Stimulated activated CD4-positive, alpha-beta T cell treated with anti-CD3 and anti-CD28 coated beads, TNF-alpha, amount 100 ng/mL, for 24 hours (primary cell): ENCODE measurements at regions not wholly inside any gene's neighbourhood (a gene's known extent, or its start where the extent isn't known, plus 50 kb on each side); places are given as distances from the start of the nearest gene placed in this dataset.

Experiments
- DNase-seq, 3 experiments: peaks; one replicate each; pipeline ENCODE4 v3.0.0-alpha.2; 2020; ENCODE audit warnings: low read depth in 3 of 3

DNA sequence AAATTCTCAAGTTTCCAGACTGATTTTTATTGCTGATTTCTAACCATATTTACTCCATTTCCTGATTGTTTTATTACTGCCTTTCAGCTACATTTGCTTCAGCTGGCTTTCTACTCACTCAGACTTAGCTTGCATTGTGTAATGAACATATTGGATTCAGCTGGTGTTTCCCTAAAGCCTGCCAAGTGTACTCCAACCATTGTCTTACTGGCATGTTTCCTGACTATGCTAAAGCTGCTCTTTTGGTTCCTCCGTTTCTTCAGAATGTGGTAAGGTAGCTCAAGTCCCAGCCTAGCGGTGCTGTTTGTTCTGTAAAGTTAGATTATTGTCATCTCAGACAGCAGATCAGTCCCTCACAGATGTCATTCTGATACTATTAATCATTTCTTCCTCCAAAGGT lies 53.1 kb upstream of the GLRA2 start:
- no peak for DNase-seq

DNA sequence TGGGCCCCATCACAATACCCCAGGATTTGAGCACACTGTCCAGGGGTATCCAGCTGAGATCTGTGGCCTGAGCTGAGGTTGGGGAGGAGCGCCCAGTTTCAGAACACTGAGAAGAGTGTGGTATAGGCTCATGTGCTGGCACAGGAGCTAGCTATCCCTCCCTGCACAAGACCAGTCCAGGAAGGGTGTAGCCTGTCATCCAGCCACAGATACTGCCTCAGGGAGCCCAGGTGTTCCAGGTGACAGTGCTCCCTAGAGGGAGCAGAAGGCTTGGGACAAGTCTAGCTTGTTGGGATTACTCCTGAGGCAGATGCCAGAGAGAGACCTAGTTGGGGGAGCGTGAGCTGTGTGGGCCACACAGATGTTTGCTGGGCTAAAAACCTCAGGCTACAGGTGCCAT lies 79.6 kb upstream of the GLRA2 start:
- DNase-seq = no peak

DNA sequence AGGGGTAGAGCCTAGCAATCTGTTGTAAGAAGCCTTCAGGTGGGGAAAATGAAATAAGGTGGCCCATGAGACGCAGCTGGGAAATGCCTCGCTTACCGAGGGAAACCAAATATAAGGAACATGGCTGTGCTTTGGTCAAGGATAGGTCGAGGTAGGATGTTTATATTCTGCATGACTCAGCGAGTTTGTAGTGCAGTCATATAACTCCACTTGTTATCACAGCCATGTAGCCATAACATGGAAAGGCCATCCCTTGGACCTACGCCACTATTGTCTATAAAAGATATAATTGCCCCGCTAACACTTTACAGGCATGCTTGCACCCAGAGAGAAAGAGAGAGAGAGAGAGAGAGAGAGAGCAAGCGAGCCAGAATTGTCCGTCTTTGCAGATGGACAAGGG lies 80.9 kb upstream of the GLRA2 start:
- no peak for DNase-seq

DNA sequence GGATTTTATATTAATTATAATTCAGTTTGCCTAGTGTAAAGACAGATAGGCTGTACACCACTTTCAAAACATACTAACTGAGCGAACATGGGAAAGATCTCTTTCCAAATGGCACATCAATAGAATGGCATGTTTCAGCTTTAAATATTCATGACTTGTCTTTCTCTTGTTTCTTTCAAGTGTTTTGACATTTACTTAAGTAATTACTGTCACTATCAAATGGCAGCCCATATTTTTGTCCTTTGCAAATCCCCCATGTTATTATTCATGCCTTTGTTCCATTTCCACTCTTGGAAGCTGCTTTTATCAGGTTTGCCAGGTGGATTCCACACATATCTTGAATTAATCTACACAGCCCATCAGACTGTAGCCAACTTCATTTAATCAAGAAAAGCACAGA lies 89.2 kb upstream of the GLRA2 start:
- no peak for DNase-seq

DNA sequence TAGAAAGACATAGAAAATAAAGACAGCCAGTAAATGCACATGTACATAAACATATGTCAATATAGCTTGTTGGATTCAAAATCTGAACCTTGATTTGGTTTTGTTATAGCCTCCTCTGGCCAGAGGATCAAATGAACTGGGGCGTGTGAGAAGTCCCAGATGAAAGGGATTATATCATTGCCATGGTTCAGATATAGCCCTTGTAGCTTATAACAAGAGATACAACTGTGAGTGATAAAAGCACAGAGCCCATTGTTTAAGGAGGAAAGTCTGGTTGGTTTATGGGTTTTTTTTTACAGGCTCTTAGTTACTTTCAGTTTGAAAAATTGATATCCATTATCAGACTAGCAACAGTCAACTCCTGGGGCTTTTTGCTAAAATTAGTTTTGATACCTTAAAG lies 101.7 kb upstream of the GLRA2 start:
- no peak for DNase-seq

DNA sequence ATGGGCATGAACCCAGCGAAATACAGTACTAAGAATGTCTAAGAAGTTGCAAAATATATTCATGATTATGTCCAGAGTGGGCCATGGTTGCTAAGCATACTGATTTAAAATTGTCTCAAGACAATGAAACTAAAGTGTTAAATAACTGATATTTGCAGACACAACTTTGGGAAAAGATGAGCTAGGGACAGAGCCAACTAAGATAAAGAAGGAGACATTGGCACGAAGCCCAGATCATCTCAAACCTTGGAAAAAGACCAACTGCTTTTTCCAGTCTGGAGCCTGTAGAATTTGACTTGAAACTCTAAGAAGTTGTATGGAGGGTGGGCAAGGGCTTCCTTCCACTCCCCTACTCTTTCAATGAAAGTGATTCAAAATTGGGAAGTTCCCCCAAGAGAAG lies 108.5 kb upstream of the GLRA2 start:
- no peak for DNase-seq

DNA sequence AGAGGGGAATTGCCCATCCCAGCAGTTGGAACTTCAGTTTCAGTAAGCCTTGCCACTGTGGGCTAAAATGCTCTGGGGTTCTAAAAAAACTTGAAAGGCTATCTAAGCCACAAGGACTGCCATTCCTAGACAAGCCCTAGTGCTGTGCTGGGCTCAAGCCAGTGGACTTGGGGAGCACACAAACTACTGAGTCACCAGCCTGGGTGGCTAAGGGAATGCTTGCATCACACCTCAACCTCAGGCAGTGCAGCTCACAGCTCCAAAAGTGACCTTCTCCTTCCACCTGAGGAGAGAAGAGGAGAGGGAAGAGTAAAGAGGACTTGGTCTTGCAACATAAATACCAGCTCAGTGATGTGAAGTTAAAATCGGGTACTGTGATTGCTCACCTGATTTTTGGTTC lies 116.7 kb upstream of the GLRA2 start:
- DNase-seq = no peak

DNA sequence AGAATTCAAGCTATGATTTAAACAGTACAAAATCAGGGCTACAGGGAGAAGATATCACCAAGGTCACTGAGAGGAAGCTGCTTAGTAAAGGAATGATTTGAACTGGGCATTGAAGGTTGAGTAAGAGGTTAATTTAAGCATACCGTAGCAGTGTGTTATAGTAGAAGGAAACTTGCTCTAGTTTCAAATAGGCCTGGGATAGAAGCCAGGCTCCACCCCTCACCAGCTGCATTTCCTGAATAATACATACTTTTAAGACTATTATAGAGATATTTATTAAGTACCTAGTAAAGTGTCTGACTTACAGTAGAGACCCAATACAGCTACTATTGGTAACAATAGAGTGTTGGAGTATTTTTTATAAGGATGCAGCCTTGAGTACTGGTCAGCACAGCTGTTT lies 118.0 kb upstream of the GLRA2 start:
- DNase-seq = no peak

DNA sequence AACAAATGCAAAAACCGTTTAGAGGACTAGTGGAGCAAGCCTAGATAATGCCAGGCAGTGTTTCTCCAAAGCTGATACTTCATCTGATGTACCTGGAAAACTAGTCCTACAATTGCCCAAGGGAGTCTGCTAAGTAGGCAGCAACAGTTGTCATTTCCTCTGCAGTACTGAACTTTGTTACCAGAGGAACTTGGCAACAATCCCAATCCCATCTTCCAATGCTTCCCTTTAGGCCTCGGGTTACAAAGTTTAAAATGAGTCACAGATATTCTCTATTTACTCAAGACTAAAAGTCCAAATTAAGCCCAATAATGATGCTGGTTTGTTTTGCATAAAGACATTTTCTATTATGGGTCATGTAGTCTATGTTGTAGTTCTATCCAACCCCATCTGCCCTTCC lies 120.0 kb upstream of the GLRA2 start:
- DNase-seq = no peak

DNA sequence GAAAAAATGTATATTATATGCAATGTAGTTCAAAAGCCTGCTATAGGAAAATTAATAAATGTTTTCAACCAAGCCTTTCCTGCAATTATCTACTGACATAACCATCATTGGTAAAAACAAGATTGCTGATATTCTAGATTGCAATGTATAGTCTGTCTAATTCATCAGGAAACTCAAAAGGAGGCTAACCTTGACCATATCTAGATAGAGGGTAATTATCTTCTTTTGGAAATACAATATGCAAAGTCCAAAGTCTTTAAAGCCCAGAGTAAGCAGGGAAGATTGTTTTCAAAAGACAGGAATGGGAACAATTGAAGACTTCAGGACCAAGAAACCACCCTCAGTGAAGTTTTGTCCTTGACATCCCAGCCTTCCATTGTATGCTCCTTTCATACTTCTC lies 123.1 kb upstream of the GLRA2 start:
- no peak for DNase-seq

DNA sequence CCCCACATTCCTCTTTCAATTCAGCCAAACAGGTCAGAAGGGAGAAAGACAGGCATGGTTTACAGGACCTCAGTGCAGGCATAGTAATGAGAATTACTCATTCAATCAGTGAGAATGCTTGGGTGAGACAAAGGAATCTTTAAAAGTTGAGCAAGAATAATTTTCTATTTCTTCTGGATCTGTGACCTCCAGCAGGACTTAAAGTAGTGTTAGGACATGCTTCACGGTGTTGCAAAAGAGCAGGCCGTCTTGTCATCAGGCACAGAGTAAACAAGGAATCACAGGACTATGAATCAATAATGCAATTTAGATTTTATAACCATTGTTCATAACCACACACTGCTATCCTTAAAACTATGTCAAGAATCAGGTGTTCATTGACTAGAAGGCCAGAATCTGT lies 130.6 kb upstream of the GLRA2 start:
- DNase-seq = no peak

DNA sequence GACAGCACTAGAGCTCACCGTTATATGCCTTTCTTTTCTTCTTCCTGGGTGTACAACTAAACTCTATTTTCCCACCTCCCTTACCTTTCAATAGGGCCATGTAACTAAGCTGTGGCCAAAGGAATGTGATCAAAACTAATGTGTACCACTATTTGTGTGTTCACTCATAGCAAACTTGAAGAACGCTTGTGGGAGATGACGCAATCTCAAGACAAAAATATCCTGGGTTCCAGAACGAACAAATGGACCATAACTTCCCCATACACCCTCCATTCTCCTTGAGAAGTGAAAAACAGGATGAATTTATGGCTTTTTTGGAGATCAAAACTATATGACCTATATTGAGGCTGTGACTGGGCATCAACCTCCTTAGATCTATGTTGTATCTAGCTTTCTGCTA lies 139.7 kb upstream of the GLRA2 start:
- no peak for DNase-seq

DNA sequence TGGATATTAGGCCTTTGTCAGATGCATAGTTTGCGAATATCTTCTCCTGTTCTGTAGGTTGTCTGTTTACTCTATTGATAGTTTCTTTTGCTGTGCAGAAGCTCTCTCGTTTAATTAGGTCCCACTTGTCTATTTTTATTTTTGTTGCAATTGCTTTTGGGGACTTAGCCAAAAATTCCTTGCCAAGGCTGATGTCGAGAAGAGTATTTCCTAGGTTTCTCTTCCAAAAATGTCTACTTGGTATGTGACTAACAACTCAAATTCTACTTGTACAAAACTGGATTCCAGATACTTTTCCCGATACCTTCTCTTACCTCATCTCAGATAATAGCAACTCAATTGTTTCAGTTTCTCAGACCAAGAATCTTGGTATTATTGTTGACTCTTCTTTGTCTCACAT lies 142.4 kb upstream of the GLRA2 start:
- no peak for DNase-seq

DNA sequence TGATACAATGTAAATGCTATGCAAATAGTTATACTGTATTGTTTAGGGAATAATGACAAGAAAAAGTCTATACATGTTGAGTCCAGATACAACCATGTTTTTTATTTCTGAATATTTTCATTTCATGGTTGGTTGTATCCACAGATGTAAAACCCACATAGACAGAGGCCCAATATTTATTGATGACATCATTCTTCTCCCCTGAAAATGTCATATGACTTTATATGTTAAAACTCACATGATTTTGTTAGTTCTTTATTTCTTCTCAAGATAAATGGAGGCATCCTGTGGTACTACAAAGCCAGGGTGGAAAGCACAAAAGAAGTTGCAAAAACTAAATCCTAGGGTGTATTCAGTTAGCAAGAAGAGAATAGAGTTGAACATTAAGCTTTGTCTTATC lies 149.3 kb upstream of the GLRA2 start:
- DNase-seq = no peak

DNA sequence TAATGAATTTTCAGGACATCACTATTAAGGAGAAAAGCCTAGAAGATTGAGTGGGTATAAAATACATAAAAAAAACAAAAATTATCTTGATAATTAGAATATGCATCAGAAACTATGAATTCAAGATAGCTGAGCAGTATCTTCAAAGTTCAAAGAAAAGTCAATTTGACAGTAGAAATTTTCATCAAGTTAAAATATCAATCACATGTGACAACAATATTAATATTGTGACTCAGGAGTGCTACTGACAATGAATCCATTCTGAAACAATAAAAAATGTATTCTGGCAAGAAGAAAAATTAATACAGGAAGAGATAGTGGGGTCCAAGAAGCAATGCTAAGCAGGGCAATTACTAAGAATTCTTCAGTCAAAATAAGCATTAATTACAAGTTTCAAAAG lies 151.9 kb upstream of the GLRA2 start:
- DNase-seq = no peak

DNA sequence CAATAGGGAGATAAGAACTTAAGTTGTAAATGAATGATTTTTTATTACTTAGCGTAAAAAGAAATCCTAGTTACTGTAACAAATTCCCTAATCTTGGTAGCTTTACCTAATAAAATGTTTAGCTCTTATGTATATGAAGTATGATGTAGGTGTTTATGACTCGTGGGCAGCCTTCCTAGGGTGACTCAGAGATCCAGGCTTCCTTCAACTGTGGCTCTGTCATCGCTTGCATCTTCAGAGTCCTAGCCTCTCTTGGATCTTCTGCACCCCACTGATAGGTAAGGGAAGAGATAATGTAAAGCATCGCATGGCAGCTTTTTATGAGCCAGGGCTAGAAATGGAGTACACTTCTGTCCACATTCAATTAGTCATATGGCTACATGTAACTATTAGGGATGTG lies 165.6 kb upstream of the GLRA2 start:
- no peak for DNase-seq

DNA sequence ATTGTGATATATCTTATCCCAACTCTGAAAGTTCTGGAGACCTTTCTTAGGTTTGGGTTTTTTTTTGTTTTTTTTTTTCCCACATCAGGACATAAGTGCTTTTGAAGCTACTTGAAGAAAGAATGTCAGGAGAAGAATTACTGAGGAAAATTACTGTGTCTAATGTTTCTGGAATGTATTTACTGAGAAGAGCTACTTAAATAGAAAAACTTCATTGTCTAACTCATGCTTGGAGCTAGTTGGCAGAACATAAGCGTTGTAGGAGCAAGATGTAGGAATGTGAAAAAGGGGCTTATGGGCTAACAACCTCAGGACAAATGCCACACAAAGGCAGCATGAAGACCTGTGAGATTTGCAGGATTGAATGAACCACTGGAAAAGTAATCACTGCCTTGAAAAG lies 166.6 kb upstream of the GLRA2 start:
- no peak for DNase-seq

DNA sequence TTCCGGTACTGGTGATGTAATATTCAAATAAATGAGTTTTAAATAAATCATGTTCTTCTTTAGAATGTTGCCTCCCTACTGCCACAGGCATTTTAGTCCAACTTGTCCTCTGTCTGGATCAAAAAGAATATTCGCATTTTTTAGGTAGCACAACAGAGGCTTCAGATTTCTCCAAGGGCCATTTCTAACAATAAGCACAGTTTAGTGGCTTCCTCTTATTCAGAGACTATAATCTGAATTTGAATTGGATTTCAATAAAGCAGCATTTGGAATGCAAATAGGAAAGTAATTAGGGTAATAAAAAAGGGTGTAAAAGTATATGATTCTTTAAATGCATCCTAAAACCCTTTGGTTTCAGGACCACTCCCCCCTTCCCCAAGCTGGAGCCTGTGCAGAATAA lies 167.9 kb upstream of the GLRA2 start:
- DNase-seq = no peak

DNA sequence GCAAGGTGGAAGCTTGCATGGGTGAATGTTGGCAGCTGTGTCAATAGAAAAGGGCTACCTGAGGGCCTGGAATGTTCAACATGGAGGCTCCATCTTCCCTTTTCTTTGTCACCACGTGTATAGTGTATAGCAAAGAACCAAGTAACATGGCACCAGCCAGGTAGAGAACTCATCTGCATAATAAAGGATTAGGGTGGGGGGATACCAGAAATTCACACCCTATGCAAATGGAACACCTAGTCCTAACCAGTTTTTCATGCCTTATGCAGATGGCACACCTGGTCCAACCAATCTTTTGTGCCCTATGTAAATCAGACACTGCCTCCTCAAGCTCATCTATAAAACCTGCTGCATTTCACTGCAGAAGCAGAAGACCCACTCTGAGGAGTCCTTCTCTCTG lies 169.6 kb upstream of the GLRA2 start:
- no peak for DNase-seq

DNA sequence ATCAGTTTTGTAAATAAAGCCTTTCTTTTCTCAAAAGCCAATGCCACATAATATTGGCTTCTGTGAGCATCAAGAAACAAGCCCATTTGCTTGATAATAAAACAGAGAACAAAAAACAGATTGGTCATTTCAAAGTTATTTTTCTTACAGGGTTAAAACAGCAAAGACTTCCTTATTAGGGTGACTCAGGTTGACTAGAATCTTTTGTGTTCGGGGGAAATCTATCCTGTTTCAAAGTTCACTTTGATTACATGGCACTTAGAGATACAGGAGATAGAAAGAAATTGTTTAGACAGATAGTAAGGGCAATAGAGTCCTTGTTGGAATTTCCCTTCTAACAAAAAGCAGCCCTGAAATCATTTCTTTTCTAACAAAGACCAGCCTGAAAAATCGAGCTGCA lies 170.0 kb upstream of the GLRA2 start:
- no peak for DNase-seq

DNA sequence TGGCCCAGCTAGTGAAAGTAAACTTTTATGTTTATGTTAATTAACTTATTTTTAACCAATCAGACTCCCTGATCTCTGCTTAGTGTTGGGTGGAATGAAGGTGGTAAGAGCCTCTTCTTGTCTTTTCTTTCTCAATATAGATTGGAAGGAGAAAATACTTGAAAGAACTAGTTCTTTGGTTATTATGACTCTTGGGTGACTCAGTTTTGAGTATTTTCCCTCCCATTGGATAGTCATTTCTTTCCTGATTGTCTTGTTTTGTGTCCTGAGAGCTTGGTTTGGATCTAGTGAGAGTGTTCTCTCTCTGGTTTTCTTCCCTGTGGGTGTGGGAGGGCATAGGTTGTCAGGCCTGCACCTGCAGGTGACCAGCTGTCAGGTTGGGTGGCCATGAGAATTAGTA lies 172.0 kb upstream of the GLRA2 start:
- DNase-seq = no peak

DNA sequence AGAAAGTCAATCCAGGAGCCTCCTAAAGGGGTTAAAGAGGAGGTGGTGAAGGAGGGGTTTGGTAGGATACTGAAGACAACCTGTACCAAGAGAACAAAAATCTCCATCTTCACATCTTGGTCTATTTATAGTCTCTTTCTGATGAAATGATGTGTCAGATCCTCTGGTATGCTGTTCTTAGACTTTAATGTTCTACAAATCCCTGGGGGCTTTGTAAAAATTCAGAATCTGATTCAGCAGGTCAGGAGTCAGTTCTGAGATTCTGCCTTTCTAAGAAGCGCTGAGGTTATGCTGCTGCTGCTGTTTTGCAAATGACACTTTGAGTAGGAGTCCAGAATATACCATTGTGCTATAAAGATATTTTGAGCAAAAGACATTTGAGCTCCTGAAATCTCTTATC lies 172.9 kb upstream of the GLRA2 start:
- no peak for DNase-seq

DNA sequence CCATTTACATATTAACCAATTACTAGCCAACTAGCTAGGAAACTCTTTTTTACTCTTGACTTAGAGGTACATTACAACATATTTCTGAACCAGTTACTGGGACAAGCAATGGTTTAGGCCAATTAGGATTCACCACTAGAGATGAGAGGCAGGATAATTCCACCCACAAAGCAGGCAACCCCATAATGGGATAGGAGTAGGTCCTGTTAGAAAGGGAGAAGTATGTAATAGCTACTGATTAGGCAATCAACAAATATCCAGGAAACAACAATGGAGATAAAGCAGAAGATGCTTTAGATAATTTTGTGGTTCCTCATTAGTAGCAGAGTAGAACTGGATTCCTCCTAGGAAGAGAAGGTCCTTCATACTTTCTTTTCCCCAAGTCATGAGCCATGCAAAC lies 173.8 kb upstream of the GLRA2 start:
- no peak for DNase-seq

DNA sequence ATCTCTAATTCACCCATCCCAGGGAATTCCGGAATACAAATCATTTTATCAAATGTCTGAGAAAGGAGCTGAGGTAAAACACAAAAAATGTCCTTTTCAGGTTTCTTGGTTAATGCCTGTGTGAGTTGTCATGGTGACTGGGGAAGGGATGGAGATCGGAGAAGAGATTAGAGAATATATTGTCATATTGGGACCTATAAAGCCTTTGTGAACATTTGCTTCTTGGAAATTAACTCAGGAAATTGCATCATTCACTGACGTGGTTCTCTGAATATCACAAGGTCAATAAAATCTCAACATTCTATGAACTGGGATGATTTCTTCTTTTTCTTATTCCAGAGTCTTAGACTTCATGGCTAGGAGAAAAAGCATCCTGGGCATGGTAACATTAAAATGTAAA lies 174.8 kb upstream of the GLRA2 start:
- DNase-seq = no peak

DNA sequence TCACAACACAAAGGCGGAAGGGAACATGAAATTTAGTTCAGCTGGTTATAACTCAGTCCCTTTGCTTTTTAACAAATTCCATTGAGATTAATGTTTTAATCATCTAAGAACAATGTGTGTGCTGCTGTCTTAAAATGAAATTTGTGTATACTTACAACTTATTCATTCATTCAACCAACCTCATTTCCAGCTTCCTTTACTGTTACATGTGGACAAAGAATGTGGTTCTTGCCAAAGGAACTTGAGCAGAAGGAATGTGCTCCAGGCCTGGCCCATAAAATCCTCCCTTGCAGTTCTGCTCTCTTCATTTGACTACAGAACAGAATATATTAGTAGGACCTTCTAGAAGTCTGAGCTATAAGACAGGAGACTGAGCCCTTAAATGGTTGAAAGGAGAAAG lies 176.8 kb upstream of the GLRA2 start:
- DNase-seq = no peak
